ENCODE measurements at regions not wholly inside any gene's neighbourhood (a gene's known extent, or its start where the extent isn't known, plus 50 kb on each side); places are given as distances from the start of the nearest gene placed in this dataset.
"Not testable (repeated sequence)": the region's sequence is repeated elsewhere in the genome, so short reads cannot be mapped to it uniquely, and the experiment has no call there.

DNA sequence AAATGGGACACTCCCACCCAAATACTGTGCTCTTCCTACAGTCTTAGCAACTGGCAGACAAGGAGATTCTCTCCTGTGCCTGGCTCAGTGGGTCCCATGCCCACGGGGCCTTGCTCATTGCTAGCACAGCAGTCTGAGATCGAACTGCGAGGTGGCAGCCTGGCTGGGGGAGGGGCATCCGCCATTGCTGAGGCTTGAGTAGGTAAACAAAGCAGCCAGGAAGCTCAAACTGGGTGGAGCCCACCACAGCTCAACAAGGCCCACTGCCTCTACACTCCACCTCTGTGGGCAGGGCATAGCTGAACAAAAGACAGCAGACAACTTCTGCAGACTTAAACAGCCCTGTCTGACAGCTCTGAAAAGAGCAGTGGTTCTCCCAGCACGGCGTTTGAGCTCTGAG lies 174.8 kb downstream of the COL12A1 start:
- DNase-seq = not testable (repeated sequence)

DNA sequence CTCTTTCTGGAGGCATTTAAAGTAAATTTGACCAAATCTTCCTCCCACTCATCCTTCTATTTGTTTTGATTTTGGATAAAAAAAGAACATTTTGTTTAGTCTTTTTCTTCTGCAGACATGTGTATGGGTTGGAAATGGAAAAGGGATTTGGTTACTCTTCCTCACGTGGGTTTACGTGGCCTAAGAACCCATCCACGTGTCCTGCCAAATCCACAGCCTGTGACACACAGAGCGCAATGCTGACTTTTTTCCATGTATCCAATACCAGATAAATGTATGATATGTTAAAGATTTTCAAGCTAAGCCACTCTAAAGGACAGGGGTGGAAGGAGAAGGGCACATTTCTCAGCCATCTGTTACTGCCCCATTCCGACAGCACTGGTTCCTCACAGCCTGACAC lies 176.5 kb downstream of the COL12A1 start:
- DNase-seq = no peak

DNA sequence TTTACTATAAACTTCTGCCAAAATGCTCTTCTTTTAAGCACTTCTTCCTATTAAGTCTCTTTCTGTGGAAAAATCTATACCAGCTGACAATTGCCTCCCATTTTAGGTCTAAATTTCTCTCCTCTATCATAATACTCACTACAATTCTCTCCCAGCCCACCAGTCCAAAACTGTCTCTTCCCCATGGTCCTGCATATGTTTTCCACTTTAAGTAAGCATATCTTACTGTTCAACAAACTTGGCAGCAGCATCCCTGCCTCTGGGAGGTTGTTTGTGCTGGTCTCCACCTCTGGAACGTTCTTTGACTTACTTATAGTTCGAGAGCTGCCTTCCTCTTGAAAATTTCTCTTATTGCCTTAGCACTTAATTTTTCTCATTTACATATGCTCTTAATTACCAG lies 180.5 kb downstream of the COL12A1 start:
- no peak for DNase-seq

DNA sequence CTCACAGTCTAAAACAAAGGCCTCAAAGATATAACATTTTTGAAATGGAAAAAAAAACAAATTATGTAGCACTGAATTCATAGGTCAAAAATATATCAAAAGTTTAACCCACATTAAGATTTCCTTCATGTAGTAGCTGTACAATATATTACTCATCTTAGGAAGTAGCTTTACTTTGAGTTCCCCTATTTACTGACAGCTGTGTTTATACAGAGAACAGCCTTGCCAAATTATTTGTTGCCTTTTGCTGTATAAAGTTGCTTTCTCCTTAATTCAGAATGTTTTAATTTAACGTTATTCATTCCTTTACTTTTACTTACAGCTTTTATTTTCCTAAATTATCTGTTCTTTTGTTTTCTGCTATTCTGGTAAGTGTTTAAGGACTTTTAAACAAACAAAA lies 181.0 kb downstream of the COL12A1 start:
- DNase-seq = no peak

DNA sequence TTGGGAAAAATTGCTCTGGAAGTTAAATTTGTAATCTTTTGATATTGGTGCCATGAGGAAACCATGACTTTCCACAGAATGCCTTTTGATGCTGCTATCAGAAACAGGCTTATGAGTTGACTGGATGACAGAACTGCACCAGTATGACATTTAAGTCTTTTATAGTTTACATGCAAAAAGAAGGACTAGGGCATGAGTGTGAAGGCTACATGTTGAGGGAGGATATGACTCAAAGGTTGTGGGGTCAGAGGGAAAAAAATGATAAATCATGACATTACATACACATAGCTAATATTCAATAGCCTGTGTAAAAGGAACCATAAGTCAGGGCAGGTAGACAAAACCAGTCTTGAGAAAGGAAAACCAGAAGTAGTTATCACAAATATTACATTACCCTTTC lies 182.2 kb downstream of the COL12A1 start:
- DNase-seq = no peak

DNA sequence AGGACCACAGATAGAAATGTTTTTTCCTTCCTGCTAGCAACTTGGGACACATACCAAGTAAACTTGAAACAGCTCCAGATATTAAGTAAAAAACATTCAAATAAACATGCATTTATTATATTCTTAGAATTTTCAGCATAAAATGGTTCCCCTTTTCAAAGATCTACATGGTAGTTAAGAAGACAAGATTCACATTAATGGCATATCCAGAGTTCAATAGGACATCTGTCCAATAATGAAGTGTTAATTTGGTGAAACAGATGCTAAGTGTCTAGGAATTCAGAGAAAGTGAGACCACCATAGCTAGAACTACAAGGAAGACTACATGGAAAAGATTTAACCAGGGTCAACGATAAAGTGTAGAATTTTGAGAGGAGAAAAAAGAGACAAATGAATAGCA lies 184.9 kb downstream of the COL12A1 start:
- DNase-seq = no peak

DNA sequence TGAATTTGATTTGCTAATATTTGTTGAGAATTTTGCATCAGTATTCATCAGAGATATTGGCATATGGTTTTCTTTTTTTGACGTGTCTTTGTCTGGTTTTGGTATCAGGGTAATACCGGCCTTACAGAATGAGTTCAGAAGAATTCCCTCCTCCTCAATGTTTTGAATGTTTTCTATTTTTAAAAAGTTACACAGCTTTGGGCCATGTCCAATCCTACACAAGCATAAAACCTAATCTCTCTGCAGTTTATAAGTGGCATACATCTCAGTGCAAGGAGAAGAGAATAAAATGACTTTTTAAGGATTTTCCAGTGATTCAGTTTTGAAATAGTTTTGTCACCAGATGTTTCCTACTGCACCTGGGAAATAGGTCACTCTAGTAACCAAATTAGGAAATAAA lies 185.5 kb downstream of the COL12A1 start:
- DNase-seq = no peak

DNA sequence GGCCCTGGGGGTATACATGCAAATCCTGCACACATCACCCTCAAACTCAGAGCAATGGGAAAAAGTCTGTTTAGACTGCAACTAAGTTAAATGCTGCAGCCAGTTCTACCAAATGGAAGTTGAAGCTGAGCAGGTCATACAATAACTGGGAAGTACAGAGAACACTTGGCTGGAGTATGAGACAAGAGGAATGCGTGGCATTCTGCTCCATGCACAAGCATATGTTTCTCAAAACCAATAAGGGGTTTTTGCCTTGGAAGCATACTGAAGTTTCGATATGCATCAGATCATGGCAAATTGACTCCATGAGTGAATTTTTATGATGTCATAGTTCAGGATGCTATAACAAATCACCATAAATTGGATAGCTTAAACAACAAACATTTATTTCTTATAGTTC lies 193.8 kb downstream of the COL12A1 start:
- DNase-seq = no peak

DNA sequence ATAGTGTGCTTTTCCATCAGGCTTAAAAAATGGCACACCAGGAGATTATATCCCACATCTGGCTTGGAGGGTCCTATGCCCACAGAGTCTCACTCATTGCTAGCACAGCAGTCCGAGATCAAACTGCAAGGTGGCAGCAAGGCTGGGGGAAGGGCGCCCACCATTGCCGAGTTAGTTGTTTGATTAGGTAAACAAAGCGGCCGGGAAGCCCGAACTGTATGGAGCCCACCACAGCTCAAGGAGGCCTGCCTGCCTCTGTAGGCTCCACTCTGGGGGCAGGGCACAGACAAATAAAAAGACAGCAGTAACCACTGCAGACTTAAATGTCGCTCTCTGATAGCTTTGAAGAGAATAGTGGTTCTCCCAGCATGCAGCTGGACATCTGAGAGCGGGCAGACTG lies 201.9 kb downstream of the COL12A1 start:
- DNase-seq = not testable (repeated sequence)

DNA sequence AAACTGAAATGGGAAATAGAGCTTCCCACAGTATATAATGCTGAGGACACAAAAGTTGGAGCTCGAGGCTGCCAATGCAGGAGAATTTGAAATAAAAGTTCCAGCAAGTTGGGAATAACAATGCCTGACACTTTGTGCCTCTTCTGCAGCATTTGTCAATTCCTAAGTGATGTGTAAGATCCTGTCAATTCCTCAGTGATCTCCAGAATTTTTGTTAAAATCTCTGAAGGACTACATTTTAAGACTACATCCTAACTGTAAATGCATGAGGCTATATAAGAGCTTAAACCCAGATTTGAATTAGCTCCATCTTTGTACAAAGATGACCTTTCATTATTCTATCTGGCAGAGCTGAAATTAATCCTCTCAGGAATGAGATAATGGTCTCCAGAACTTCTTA lies 208.2 kb downstream of the COL12A1 start:
- DNase-seq = no peak

DNA sequence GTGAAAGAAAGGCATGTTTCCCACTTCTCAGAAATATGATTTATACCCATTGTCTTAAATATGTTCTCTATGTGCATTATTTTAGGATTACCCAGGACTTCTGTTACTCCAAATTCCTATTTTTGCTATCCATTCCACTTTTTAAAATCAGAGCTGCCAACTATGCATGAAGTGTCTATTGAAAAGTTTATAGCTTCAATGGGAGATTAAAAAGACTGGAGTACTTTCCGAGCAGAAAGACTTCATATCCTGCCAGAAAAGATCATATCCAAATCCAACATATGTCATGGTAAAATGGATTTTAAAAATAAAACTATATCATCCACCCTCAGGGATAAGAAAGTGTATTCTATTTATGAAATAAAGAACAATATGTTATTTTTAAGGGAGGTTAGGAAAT lies 212.7 kb downstream of the COL12A1 start:
- DNase-seq = no peak

DNA sequence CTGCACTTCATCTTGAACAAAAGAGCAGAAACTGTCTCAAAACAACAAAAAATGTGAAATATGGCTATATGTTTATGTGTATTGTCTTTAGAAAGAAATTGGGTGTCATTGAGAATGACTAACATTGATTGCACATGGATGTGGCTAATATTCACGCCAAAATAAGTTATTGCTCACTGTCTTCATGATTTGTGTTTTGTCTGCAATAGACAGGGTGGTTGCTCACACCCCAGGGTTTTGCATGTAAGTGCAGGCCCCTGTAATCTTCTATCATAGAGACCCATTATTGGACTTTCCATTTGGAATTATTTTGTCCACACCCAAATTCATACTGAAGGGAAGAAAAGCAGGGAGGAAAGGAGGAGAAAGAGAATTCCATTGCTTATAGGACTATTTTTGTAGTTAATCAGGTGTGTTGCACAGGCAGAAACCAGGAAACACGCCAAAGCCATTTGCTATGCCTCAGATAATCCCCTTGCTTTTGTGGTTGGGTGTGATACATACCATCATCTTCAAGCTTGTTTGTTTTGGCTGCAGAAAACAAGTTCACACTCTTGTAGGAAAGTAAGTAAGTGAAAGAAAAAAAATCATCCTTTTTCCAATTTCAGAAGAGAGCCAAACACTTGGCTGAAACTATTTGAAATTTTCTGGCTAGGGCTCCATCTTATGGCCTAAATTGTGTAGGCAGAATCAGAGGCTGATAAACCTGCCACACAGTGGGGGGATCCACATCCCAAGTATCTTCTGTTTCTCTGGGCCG lies 214.1 kb downstream of the COL12A1 start:
- DNase-seq = peak; percentile 29

DNA sequence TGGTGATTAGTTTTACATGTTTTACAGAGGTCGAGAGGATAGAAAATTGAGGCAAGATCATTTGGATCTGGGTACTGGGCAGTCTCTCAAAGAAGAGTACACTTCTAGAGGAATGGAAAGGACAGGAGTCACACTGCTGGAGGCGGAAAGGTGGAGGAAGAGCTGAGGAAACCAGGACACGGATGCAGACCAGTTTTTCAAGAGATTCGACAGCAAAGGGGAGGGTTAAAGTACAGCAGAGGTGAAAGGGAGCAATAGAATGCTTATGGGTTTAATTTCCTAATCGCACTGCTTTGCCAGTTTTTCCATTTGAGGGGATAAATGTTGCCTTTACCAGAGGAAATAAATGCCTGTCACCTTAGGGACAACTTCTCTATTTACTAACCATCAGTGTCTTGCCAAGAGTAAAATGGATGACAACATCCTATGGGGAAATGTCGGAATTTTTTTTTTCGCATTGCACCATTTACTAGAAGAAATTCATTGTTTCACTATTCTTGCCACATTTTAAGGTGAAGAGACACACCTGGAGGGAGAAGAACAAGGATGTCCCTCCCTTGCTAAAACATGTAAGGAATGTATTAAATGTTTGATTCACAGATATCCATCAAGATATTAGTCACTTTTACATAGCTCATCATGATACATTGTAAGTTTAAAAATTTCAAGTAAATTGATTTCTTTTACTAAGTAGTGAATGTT lies 226.6 kb downstream of the COL12A1 start:
- no peak for DNase-seq

DNA sequence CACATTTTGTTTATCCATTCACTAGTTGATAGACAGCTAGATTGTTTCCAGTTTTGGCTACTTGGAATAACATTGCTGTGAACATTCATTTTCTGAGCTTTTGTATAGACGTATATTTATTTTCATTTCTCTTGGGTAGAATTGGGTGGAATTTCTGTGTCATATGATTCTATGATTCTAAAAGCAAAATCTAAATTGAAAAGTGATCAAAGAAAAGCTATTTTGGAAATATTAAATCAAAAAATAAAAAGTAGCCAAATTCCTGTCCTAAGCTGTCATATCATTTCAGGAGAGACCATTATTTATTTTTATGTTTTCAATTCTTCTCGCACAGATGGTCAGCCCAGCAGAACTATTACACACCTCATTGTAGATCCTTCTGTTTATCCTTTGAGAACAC lies 229.2 kb downstream of the COL12A1 start:
- DNase-seq = no peak

DNA sequence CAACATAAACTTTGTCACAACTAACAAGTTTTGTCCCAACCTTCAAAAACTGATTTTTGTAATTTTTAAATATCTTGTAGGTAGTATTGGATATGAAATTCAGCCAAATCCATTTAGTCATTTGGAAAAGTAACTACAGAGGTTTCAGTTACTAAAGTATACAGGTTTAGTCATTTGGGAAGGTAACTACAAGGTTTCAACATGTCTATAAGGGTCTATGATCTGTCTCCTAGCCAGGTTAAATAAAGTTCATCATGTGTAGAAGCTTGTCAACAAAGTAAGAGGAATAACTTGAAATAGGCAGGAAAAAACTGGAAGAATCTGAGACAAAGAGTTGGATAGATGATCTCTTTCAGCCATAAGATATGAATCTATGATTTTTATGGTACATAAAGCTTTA lies 229.8 kb downstream of the COL12A1 start:
- no peak for DNase-seq

DNA sequence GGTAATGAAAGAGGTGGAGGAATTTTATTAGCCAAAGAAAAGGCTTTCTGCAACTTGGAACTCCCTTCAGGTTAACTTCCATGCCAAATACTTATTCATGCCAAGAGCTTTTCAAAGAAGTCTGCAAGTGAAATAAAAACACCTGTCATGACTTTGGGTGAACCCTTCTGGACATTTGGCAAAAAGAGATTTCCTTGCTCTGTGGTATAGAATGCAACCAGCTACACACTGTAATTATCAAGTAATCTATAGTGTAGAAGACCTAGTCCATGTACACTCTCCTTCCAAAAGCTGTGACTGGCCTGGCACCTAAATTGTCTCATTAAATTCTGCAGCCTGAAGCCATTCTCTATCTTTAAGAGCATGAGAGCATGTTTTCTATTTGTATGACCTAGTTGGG lies 232.3 kb downstream of the COL12A1 start:
- DNase-seq = no peak

DNA sequence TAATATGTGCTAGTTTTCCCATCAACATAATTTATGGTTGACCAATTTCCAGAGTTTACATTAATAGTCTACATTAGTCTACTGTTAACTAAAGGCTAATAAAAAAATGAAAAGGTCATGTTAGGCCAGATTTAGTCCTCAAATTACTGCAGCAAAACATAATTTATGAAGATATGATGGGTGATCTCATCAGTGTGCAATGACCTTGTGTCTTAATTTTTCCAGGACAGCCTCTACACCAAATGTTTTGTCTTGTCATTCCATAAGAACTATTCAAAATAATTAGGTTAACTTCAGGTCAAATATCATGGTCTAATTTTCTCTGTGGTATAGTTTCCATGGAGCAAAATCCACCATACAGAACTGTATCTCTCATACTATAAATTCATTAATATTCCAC lies 234.2 kb downstream of the COL12A1 start:
- no peak for DNase-seq

DNA sequence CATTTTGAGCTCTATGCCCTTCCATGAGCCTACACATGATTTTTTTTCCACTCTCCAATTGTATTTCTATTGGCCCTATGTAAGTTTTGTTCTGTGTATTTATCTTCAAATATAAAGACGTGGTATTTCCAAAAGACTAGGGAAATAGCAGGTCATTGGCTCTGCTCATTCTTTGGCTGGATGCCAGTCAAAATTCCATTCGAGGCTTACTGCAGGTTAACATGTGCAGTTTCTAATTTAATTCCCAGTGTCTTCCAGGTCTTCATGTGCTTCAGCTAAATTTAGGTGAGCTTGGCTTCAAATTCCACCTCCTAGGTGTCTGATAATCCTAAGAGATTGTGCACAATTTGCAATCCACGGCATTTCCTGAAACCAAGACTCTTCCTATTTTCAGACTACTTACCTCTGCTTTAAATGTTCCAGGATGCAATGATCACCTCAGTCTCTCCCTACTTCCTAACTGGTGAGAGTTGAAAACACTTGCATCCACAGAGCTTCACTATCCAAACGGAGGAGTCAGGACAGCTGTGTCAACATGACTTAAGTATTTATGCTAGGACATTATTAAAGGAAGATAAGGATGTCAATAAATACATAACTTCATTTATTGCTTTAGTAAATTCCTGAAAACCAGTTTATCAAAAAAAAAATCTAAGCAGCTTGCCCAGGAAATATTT lies 236.1 kb downstream of the COL12A1 start:
- no peak for DNase-seq

DNA sequence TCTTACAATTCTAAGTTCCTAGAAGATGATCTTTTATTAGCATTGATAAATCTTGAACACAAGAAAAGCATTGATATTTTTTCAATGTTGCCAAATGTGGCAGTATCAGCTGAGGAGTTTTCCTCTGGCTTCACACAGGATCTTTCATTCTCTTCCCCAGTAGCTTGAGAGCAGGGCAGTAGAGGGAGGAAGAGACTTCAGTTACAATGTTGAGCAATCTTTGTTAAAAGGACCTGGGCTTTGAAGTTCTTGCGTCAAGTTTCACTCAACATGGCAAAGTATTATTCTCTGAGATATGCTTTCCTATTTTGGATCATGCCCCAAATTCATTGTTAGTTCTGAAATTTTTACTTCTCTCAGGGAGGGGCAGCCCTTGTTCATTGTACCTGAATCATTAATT lies 238.0 kb downstream of the COL12A1 start:
- no peak for DNase-seq

DNA sequence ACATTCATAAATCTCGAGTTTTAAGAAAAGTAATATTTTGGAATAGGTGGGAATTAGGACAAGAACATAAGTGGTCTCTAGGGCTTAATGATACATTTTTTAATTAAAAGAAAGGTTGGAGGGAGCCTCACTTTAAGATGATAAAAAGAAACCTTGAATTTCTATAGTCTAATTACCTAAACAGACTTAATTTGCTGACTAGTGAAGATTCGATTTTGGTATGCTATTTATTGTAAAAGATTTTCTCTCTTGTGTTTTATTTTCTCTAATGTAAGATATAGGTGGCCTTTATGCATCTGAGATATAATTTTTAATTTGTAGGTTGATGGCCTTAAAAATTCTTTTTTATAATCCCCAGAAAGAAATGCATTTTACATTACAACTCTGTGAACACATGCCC lies 239.1 kb downstream of the COL12A1 start:
- DNase-seq = no peak

DNA sequence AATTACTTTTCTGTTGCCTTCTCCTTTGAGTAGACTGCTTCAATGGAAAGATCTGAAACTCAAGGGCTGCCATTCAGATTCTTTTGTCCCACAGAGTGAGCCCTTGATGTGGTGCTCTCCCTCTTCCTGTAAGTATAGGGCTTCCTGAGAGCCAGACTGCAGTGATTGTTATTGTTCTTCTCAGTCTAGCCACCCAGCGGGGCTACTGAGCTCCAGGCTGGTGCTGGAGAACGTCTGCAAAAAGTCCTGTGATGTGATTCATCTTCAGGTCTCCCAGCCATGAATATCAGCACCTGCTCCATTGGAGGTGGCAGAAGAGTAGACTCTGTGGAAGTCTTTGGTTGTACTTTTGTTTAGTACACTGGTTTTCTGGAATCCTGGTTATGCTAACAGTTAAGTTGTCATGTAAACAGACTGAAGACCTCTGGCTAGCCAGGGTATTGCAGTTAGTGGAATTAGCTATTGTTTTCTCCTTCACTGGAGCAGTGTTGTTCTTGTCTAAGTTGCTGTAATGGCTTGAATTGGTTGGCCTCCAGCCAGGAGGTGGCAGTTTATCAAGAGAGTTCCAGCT lies 240.9 kb downstream of the COL12A1 start:
- no peak for DNase-seq

DNA sequence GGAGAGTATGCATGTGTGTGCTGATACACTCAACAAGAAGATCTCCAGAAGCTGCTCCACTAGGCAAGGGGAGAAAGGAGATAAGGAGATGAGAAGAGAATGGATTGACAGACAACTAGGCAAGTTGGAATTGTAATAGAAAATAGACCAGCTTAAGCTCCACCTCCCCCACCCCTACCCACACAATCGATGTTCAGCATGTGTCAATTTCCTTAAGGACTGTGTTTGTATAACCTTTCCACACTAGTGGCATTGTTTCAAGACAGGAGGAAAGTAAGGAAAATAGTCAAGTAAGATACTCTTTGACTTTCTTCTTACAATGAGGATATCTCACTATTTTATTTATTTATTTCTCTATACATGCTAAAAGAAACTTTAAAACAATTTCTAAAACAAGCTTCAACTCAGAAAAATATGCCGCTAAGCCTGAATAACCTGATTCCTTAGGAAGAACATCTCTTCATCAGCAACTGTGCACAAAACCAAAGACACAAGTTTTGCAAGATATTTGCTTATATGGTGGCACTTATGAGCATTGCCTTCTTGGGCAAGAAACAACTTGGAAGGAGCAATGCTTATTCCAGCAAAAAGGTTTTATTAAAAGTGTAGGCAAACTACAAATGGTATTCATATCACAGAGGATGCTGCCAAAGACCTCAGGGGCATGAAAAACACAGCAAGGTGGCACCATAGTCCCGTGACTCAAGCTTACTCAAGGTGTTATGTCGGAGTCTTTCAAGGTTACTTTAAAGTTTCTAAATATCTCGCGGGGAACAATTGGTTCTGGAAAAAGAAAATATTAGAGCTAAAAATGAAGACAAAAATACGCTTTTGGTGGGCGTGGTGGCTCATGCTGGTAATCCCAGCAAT lies 249.1 kb downstream of the COL12A1 start:
- DNase-seq = no peak

DNA sequence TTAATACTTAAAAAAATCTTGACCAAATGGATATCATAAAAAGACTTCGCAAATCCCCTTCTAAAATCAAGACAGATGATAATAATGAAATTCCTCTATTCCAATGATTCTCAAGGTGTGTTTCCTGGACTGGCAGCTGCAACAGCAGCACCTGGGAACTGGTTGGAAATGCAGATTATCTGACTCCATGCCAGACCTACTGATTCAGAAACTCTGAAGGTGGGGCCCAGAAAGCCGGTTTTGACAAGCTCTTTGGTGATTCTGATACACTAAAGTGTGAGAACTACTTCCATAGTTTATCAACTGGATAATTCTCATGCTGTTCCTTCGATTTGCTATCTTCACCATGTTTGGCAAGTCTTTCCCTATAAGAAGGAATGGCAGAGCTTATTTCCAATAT lies 252.1 kb downstream of the COL12A1 start:
- no peak for DNase-seq
